CD4-positive, alpha-beta T cell treated with Interleukin-15 for 4 hours (primary cell): ENCODE measurements at regions not wholly inside any gene's neighbourhood (a gene's known extent, or its start where the extent isn't known, plus 50 kb on each side); places are given as distances from the start of the nearest gene placed in this dataset.
"Not testable (repeated sequence)": the region's sequence is repeated elsewhere in the genome, so short reads cannot be mapped to it uniquely, and the experiment has no call there.

ENCODE experiments used
- DNase-seq: peaks from one replicate; pipeline ENCODE4 v3.0.0-alpha.2; 2020; ENCODE audit warnings: low spot score

GRCh38 chr7:93048136-93048930, 69.4 kb downstream of the SAMD9 start:
- DNase-seq: no peak

- no peak for DNase-seq
These were observed 70.2 kb downstream of the SAMD9 start for GRCh38 chr7:93047514-93048099.

- no peak for DNase-seq
These were observed 71.1 kb downstream of the SAMD9 start for GRCh38 chr7:93046641-93047040.

GRCh38 chr7:93044147-93044810, 73.5 kb downstream of the SAMD9 start:
- DNase-seq: no peak

GRCh38 chr7:93043385-93043985, 74.3 kb downstream of the SAMD9 start:
- no peak for DNase-seq

- no peak for DNase-seq
These were observed 77.4 kb downstream of the SAMD9 start for GRCh38 chr7:93040355-93040754.

GRCh38 chr7:93039786-93040185, 78.0 kb downstream of the SAMD9 start:
- DNase-seq: no peak

GRCh38 chr7:93039282-93039681, 78.5 kb downstream of the SAMD9 start:
- DNase-seq: no peak

GRCh38 chr7:93036807-93037206, 81.0 kb downstream of the SAMD9 start:
- DNase-seq: peak; percentile 56

GRCh38 chr7:93036149-93036640, 81.6 kb downstream of the SAMD9 start:
- no peak for DNase-seq

GRCh38 chr7:93031795-93032194, 86.0 kb downstream of the SAMD9 start:
- no peak for DNase-seq

GRCh38 chr7:93030605-93031225, 87.1 kb downstream of the SAMD9 start:
- DNase-seq: no peak

- DNase-seq: no peak
These were observed 88.7 kb downstream of the SAMD9 start for GRCh38 chr7:93029056-93029455.

- no peak for DNase-seq
These were observed 89.2 kb downstream of the SAMD9 start for GRCh38 chr7:93028610-93029009.

- no peak for DNase-seq
These were observed 90.7 kb downstream of the SAMD9 start for GRCh38 chr7:93027044-93027443.

GRCh38 chr7:93026425-93026824, 91.4 kb downstream of the SAMD9 start:
- DNase-seq: no peak

- no peak for DNase-seq
These were observed 92.4 kb downstream of the SAMD9 start for GRCh38 chr7:93025389-93025788.

- DNase-seq: not testable (repeated sequence)
These were observed 94.8 kb downstream of the SAMD9 start for GRCh38 chr7:93022931-93023478.

GRCh38 chr7:93021748-93022147, 96.0 kb downstream of the SAMD9 start:
- DNase-seq: no peak

GRCh38 chr7:93018716-93019115, 99.1 kb downstream of the SAMD9 start:
- no peak for DNase-seq

GRCh38 chr7:93016681-93017381, 100.9 kb downstream of the SAMD9 start:
- no peak for DNase-seq
